Rectal smooth muscle tissue (tissue), 1 donor: ENCODE measurements at regions not wholly inside any gene's neighbourhood (a gene's known extent, or its start where the extent isn't known, plus 50 kb on each side); places are given as distances from the start of the nearest gene placed in this dataset.

Experiments
- H3K27ac ChIP-seq: one replicate; pipeline ENCODE4 v1.7.0; 2013; ENCODE audit warnings: low read depth, low read length, inconsistent platforms
- H3K27me3 ChIP-seq: one replicate; pipeline ENCODE4 v1.7.0; 2013; ENCODE audit warnings: low read length; ENCODE audit not compliant: control insufficient read depth, insufficient read depth
- H3K36me3 ChIP-seq: one replicate; pipeline ENCODE4 v1.7.0; 2013; ENCODE audit warnings: low read length; ENCODE audit not compliant: control insufficient read depth, insufficient read depth
- H3K4me1 ChIP-seq: one replicate; pipeline ENCODE4 v1.7.0; 2013; ENCODE audit warnings: low read length; ENCODE audit not compliant: control insufficient read depth, insufficient read depth
- H3K4me3 ChIP-seq: one replicate; pipeline ENCODE4 v1.7.0; 2013; ENCODE audit warnings: low read length
- H3K9ac ChIP-seq: one replicate; pipeline ENCODE4 v1.7.0; 2013; ENCODE audit warnings: low read length

- Histone ChIP-seq H3K4me1 (no peaks in the 10 kb centered on the region), H3K27ac (no peak overlapping the region), H3K36me3 (no peaks in the 10 kb centered on the region), H3K27me3 (no peaks in the 10 kb centered on the region), H3K4me3 (no peak overlapping the region), H3K9ac (no peak overlapping the region)
Measured at GRCh38 chr2:16303761-16304160, 361.9 kb downstream of the CYRIA start.

- no peak overlapping the region for H3K27ac ChIP-seq
- H3K9ac ChIP-seq, result no peak overlapping the region
- H3K27me3 ChIP-seq, result no peaks in the 10 kb centered on the region
- H3K4me3 ChIP-seq, result no peak overlapping the region
- H3K4me1 ChIP-seq, result no peaks in the 10 kb centered on the region
- H3K36me3 ChIP-seq, result no peaks in the 10 kb centered on the region
Measured at GRCh38 chr2:16303273-16303577, 362.4 kb downstream of the CYRIA start.

- no peak overlapping the region for H3K4me3 ChIP-seq
- H3K4me1 ChIP-seq, result no peaks in the 10 kb centered on the region
- no peaks in the 10 kb centered on the region for H3K27me3 ChIP-seq
- H3K27ac ChIP-seq, result no peak overlapping the region
- no peak overlapping the region for H3K9ac ChIP-seq
- H3K36me3 ChIP-seq, result no peaks in the 10 kb centered on the region
Measured at GRCh38 chr2:16302431-16303272, 362.3 kb downstream of the MYCN start.

GRCh38 chr2:16301961-16302360 is 361.6 kb downstream of the MYCN start:
- Histone ChIP-seq H3K27ac (no peak overlapping the region), H3K9ac (no peak overlapping the region), H3K4me3 (no peak overlapping the region), H3K27me3 (no peaks in the 10 kb centered on the region), H3K36me3 (no peaks in the 10 kb centered on the region), H3K4me1 (no peaks in the 10 kb centered on the region)

GRCh38 chr2:16298866-16299265 is 358.5 kb downstream of the MYCN start:
- H3K36me3 ChIP-seq, result no peaks in the 10 kb centered on the region
- no peak overlapping the region for H3K27ac ChIP-seq
- no peak overlapping the region for H3K4me3 ChIP-seq
- no peaks in the 10 kb centered on the region for H3K27me3 ChIP-seq
- no peak overlapping the region for H3K9ac ChIP-seq
- H3K4me1 ChIP-seq, result no peaks in the 10 kb centered on the region

- Histone ChIP-seq H3K4me1 (no peaks in the 10 kb centered on the region), H3K4me3 (no peak overlapping the region), H3K27me3 (no peaks in the 10 kb centered on the region), H3K27ac (no peak overlapping the region), H3K36me3 (no peaks in the 10 kb centered on the region), H3K9ac (no peak overlapping the region)
Measured at GRCh38 chr2:16296331-16297250, 356.2 kb downstream of the MYCN start.

GRCh38 chr2:16296038-16296290 is 355.6 kb downstream of the MYCN start:
- H3K9ac ChIP-seq, result no peak overlapping the region
- H3K36me3 ChIP-seq, result no peaks in the 10 kb centered on the region
- H3K4me3 ChIP-seq, result no peak overlapping the region
- no peaks in the 10 kb centered on the region for H3K27me3 ChIP-seq
- H3K27ac ChIP-seq, result no peak overlapping the region
- H3K4me1 ChIP-seq, result no peaks in the 10 kb centered on the region

GRCh38 chr2:16294791-16295190 is 354.4 kb downstream of the MYCN start:
- Histone ChIP-seq H3K4me3 (no peak overlapping the region), H3K27ac (no peak overlapping the region), H3K4me1 (no peaks in the 10 kb centered on the region), H3K36me3 (no peaks in the 10 kb centered on the region), H3K9ac (no peak overlapping the region), H3K27me3 (no peaks in the 10 kb centered on the region)

GRCh38 chr2:16293871-16294270 is 353.5 kb downstream of the MYCN start:
- Histone ChIP-seq H3K9ac (no peak overlapping the region), H3K4me1 (no peaks in the 10 kb centered on the region), H3K4me3 (no peak overlapping the region), H3K27ac (no peak overlapping the region), H3K27me3 (no peaks in the 10 kb centered on the region), H3K36me3 (no peaks in the 10 kb centered on the region)

GRCh38 chr2:16293398-16293797 is 353.0 kb downstream of the MYCN start:
- no peak overlapping the region for H3K9ac ChIP-seq
- no peaks in the 10 kb centered on the region for H3K4me1 ChIP-seq
- H3K4me3 ChIP-seq, result no peak overlapping the region
- H3K27ac ChIP-seq, result no peak overlapping the region
- no peaks in the 10 kb centered on the region for H3K36me3 ChIP-seq
- no peaks in the 10 kb centered on the region for H3K27me3 ChIP-seq

- Histone ChIP-seq H3K9ac (no peak overlapping the region), H3K4me1 (no peaks in the 10 kb centered on the region), H3K36me3 (no peaks in the 10 kb centered on the region), H3K27ac (no peak overlapping the region), H3K4me3 (no peak overlapping the region), H3K27me3 (no peaks in the 10 kb centered on the region)
Measured at GRCh38 chr2:16291731-16292550, 351.6 kb downstream of the MYCN start.

- H3K4me1 ChIP-seq, result no peaks in the 10 kb centered on the region
- no peaks in the 10 kb centered on the region for H3K36me3 ChIP-seq
- no peaks in the 10 kb centered on the region for H3K27me3 ChIP-seq
- H3K9ac ChIP-seq, result no peak overlapping the region
- no peak overlapping the region for H3K27ac ChIP-seq
- no peak overlapping the region for H3K4me3 ChIP-seq
Measured at GRCh38 chr2:16291226-16291625, 350.9 kb downstream of the MYCN start.
